Jurkat, Clone E6-1 (cell line): ENCODE measurements at regions not wholly inside any gene's neighbourhood (a gene's known extent, or its start where the extent isn't known, plus 50 kb on each side); places are given as distances from the start of the nearest gene placed in this dataset.
"Not testable (repeated sequence)": the region's sequence is repeated elsewhere in the genome, so short reads cannot be mapped to it uniquely, and the experiment has no call there.

Source experiments
- DNase-seq: peaks from one replicate; pipeline ENCODE4 v3.0.0-alpha.2; 2011; ENCODE audit warnings: low read depth, low spot score
- H3K4me3 ChIP-seq: 2 replicates; pipeline ENCODE4 v1.5.1; 2011; ENCODE audit warnings: mild to moderate bottlenecking, low read length, control low read depth, moderate library complexity

GRCh38 chr12:30278401-30278800, 417.3 kb downstream of the IPO8 start:
- H3K4me3 ChIP-seq = no peak overlapping the region
- DNase-seq = no peak

GRCh38 chr12:30272515-30272914, 423.2 kb downstream of the IPO8 start:
- not testable (repeated sequence) for H3K4me3 ChIP-seq, DNase-seq

- DNase-seq = no peak
- no peak overlapping the region for H3K4me3 ChIP-seq
Observed at GRCh38 chr12:30269496-30269895, 426.2 kb downstream of the IPO8 start.

GRCh38 chr12:30268041-30268440, 427.6 kb downstream of the IPO8 start:
- DNase-seq = no peak
- H3K4me3 ChIP-seq = no peak overlapping the region

- no peak for DNase-seq
Observed at GRCh38 chr12:30263434-30263833, 432.2 kb downstream of the IPO8 start.

GRCh38 chr12:30257618-30258017, 438.1 kb downstream of the IPO8 start:
- no peak for DNase-seq
- H3K4me3 ChIP-seq = no peak overlapping the region

More at GRCh38 chr12:30263434-30263833, 432.2 kb downstream of the IPO8 start:
- H3K4me3 ChIP-seq = no peak overlapping the region

GRCh38 chr12:30251546-30251945, 444.1 kb downstream of the IPO8 start:
- H3K4me3 ChIP-seq = no peak overlapping the region
- DNase-seq = no peak

- no peak overlapping the region for H3K4me3 ChIP-seq
- DNase-seq = no peak
Observed at GRCh38 chr12:30243426-30243825, 452.2 kb downstream of the IPO8 start.

GRCh38 chr12:30219047-30219446, 435.3 kb upstream of the TMTC1 start:
- DNase-seq = no peak
- no peak overlapping the region for H3K4me3 ChIP-seq

GRCh38 chr12:30218073-30218472, 434.3 kb upstream of the TMTC1 start:
- no peak for DNase-seq
- H3K4me3 ChIP-seq = no peak overlapping the region

GRCh38 chr12:30213166-30213565, 429.4 kb upstream of the TMTC1 start:
- no peak overlapping the region for H3K4me3 ChIP-seq
- DNase-seq = no peak

GRCh38 chr12:30211743-30212142, 428.0 kb upstream of the TMTC1 start:
- DNase-seq = no peak

GRCh38 chr12:30203981-30204380, 420.2 kb upstream of the TMTC1 start:
- no peak overlapping the region for H3K4me3 ChIP-seq
- DNase-seq = no peak

More at GRCh38 chr12:30211743-30212142, 428.0 kb upstream of the TMTC1 start:
- H3K4me3 ChIP-seq = no peak overlapping the region

GRCh38 chr12:30202521-30203254, 418.9 kb upstream of the TMTC1 start:
- no peak overlapping the region for H3K4me3 ChIP-seq
- no peak for DNase-seq

- no peak overlapping the region for H3K4me3 ChIP-seq
- DNase-seq = no peak
Observed at GRCh38 chr12:30201301-30202160, 417.8 kb upstream of the TMTC1 start.

- H3K4me3 ChIP-seq = no peak overlapping the region
- DNase-seq = no peak
Observed at GRCh38 chr12:30200864-30201263, 417.1 kb upstream of the TMTC1 start.

- no peak overlapping the region for H3K4me3 ChIP-seq
- DNase-seq = no peak
Observed at GRCh38 chr12:30197392-30198057, 413.8 kb upstream of the TMTC1 start.

- no peak overlapping the region for H3K4me3 ChIP-seq
- DNase-seq = no peak
Observed at GRCh38 chr12:30191696-30192455, 408.1 kb upstream of the TMTC1 start.
